SK-MEL-5 (cell line): ENCODE measurements at regions not wholly inside any gene's neighbourhood (a gene's known extent, or its start where the extent isn't known, plus 50 kb on each side); places are given as distances from the start of the nearest gene placed in this dataset.
"Not testable (repeated sequence)": the region's sequence is repeated elsewhere in the genome, so short reads cannot be mapped to it uniquely, and the experiment has no call there.

Experiments
- DNase-seq: peaks from one replicate; pipeline ENCODE4 v3.0.0-alpha.2; 2016; ENCODE audit warnings: low read depth, low spot score
- in situ Hi-C: cut with HindIII; loops from 2 replicates; pipeline ENCODE4 v1.10.0; 2016; ENCODE audit warnings: low sequenced_read_pairs, high pct_unique_total_duplicates, low pct_unique_long_range_greater_than_20kb
- small RNA-seq, 2 experiments: library from RNA; depleted of rRNA; stranded (forward); fragments of <200 nt; gene quantifications; one replicate each; pipeline ENCODE3, GENCODE V24; 2014

- in situ Hi-C loops = no loop called here
- DNase-seq = no peak
These were observed 53.7 kb upstream of the ZNF217 start for GRCh38 chr20:53647286-53647821.

GRCh38 chr20:53646550-53646949 is 52.9 kb upstream of the ZNF217 start:
- in situ Hi-C loops = no loop called here
- no peak for DNase-seq

- no peak for DNase-seq
- in situ Hi-C loops = no loop called here
These were observed 51.9 kb upstream of the ZNF217 start for GRCh38 chr20:53645582-53645897.

- DNase-seq, in situ Hi-C loops: not testable (repeated sequence)
These were observed 50.5 kb upstream of the ZNF217 start for GRCh38 chr20:53644108-53644507.

Small RNAs in the stretch of these regions (small RNA-seq; reads per million reads assigned to genes)
- 0 reads per million in 2 experiments for gene RNU7-14P
